HL-60/S4 (cell line): ENCODE measurements at regions not wholly inside any gene's neighbourhood (a gene's known extent, or its start where the extent isn't known, plus 50 kb on each side); places are given as distances from the start of the nearest gene placed in this dataset.

Experiments used
- in situ Hi-C: fragments of 300-500 bp; cut with MboI; formaldehyde crosslinking; loops from 2 replicates; pipeline ENCODE4 v1.14.3; 2022; ENCODE audit warnings: low sequenced_read_pairs

- in situ Hi-C loops: no loop called here
These were observed 132.8 kb upstream of the SHB start for GRCh38 chr9:38201844-38202243.

GRCh38 chr9:38200431-38200830, 131.4 kb upstream of the SHB start:
- in situ Hi-C loops: no loop called here

GRCh38 chr9:38198140-38198539, 129.1 kb upstream of the SHB start:
- in situ Hi-C loops: no loop called here

- in situ Hi-C loops: no loop called here
These were observed 127.7 kb upstream of the SHB start for GRCh38 chr9:38196714-38197113.

- in situ Hi-C loops: no loop called here
These were observed 126.7 kb upstream of the SHB start for GRCh38 chr9:38195737-38196161.

- in situ Hi-C loops: no loop called here
These were observed 125.8 kb upstream of the SHB start for GRCh38 chr9:38194870-38195269.

- in situ Hi-C loops: no loop called here
These were observed 123.8 kb upstream of the SHB start for GRCh38 chr9:38192731-38193265.

- in situ Hi-C loops: no loop called here
These were observed 117.5 kb upstream of the SHB start for GRCh38 chr9:38186404-38187115.

GRCh38 chr9:38185647-38186403, 116.8 kb upstream of the SHB start:
- in situ Hi-C loops: no loop called here

- in situ Hi-C loops: no loop called here
These were observed 115.1 kb upstream of the SHB start for GRCh38 chr9:38183994-38184568.

GRCh38 chr9:38182321-38182720, 113.3 kb upstream of the SHB start:
- in situ Hi-C loops: no loop called here

GRCh38 chr9:38181866-38182265, 112.8 kb upstream of the SHB start:
- in situ Hi-C loops: no loop called here

- in situ Hi-C loops: no loop called here
These were observed 112.2 kb upstream of the SHB start for GRCh38 chr9:38181232-38181631.

GRCh38 chr9:38180656-38181055, 111.6 kb upstream of the SHB start:
- in situ Hi-C loops: no loop called here

GRCh38 chr9:38179965-38180364, 110.9 kb upstream of the SHB start:
- in situ Hi-C loops: no loop called here

- in situ Hi-C loops: no loop called here
These were observed 109.2 kb upstream of the SHB start for GRCh38 chr9:38178237-38178636.

- in situ Hi-C loops: no loop called here
These were observed 108.7 kb upstream of the SHB start for GRCh38 chr9:38177680-38178079.

GRCh38 chr9:38176251-38176650, 107.2 kb upstream of the SHB start:
- in situ Hi-C loops: no loop called here

- in situ Hi-C loops: no loop called here
These were observed 106.4 kb upstream of the SHB start for GRCh38 chr9:38175423-38175822.

GRCh38 chr9:38172586-38172985, 103.6 kb upstream of the SHB start:
- in situ Hi-C loops: loop anchor here (25.0 kb wide), 2 partner anchors 190 to 260 kb away; partner anchors contain the start of gene SLC25A51

GRCh38 chr9:38171926-38172325, 102.9 kb upstream of the SHB start:
- in situ Hi-C loops: loop anchor here (25.0 kb wide), 2 partner anchors 190 to 260 kb away; partner anchors contain the start of gene SLC25A51

- in situ Hi-C loops: loop anchor here (25.0 kb wide), 2 partner anchors 191 to 259 kb away; partner anchors contain the start of gene SLC25A51
These were observed 102.5 kb upstream of the SHB start for GRCh38 chr9:38171538-38171884.
